ENCODE measurements at regions not wholly inside any gene's neighbourhood (a gene's known extent, or its start where the extent isn't known, plus 50 kb on each side); places are given as distances from the start of the nearest gene placed in this dataset.
"Not testable (repeated sequence)": the region's sequence is repeated elsewhere in the genome, so short reads cannot be mapped to it uniquely, and the experiment has no call there.

GRCh38 chr14:86779416-86779815 lies 1213.6 kb downstream of the GALC start:
- no peak overlapping the region for H3K4me3 Mint-ChIP-seq
- Histone ChIP-seq H3K36me3 (ENCODE audit: control insufficient read depth, insufficient read depth, low read length) (no peaks in the 10 kb centered on the region), H3K4me3 (ENCODE audit: low read length) (no peak overlapping the region), H3K27me3 (ENCODE audit: control insufficient read depth, insufficient read depth, low read length, poor library complexity, severe bottlenecking) (no peaks in the 10 kb centered on the region), H3K27ac (ENCODE audit: low read depth, low read length) (no peak overlapping the region), H3K9me3 (ENCODE audit: control insufficient read depth, low read length) (peaks cover 19% of the 10 kb centered on the region), H3K9ac (ENCODE audit: extremely low read depth, low read length, poor library complexity, severe bottlenecking) (no peak overlapping the region), H3K4me1 (ENCODE audit: control insufficient read depth, insufficient read depth, low read length) (no peaks in the 10 kb centered on the region)
- no peak for TF ChIP-seq CTCF (conservative IDR thresholded peaks at IDR 0.05)
- H3K27me3 Mint-ChIP-seq (ENCODE audit: insufficient read depth): no peaks in the 10 kb centered on the region
- H3K27ac Mint-ChIP-seq: no peak overlapping the region
- H3K4me1 Mint-ChIP-seq: peaks cover 8% of the 10 kb centered on the region
- peaks cover 8% of the 10 kb centered on the region for H3K36me3 Mint-ChIP-seq (ENCODE audit: low read depth)
- H3K9me3 Mint-ChIP-seq: peaks cover 21% of the 10 kb centered on the region
- no peak for DNase-seq
- WGBS, 2 experiments (ENCODE audit: insufficient coverage in 1 of 2, insufficient read length in 1 of 2): 89% methylated on average over 1 of the region's 1 CpG; no CpG with 5 or more reads in 1 of the 2 experiments

GRCh38 chr14:86777963-86778602 lies 1214.9 kb downstream of the GALC start:
- Histone ChIP-seq H3K4me3 (ENCODE audit: low read length) (no peak overlapping the region), H3K27ac (ENCODE audit: low read depth, low read length) (no peak overlapping the region), H3K9me3 (ENCODE audit: control insufficient read depth, low read length) (peaks cover 19% of the 10 kb centered on the region), H3K4me1 (ENCODE audit: control insufficient read depth, insufficient read depth, low read length) (no peaks in the 10 kb centered on the region), H3K9ac (ENCODE audit: extremely low read depth, low read length, poor library complexity, severe bottlenecking) (no peak overlapping the region), H3K36me3 (ENCODE audit: control insufficient read depth, insufficient read depth, low read length) (no peaks in the 10 kb centered on the region), H3K27me3 (ENCODE audit: control insufficient read depth, insufficient read depth, low read length, poor library complexity, severe bottlenecking) (no peaks in the 10 kb centered on the region)
- Mint-ChIP-seq H3K36me3 (ENCODE audit: low read depth) (peaks cover 10% of the 10 kb centered on the region), H3K27ac (no peak overlapping the region), H3K9me3 (peaks cover 27% of the 10 kb centered on the region), H3K4me1 (peaks cover 8% of the 10 kb centered on the region), H3K27me3 (ENCODE audit: insufficient read depth) (peaks cover 3% of the 10 kb centered on the region), H3K4me3 (no peak overlapping the region)
- DNase-seq: no peak
- WGBS, 2 experiments (ENCODE audit: insufficient coverage in 1 of 2, insufficient read length in 1 of 2): 92 to 100% methylated on average over 2 of the region's 2 CpGs
- no peak for TF ChIP-seq CTCF (conservative IDR thresholded peaks at IDR 0.05)

GRCh38 chr14:86775896-86776295 lies 1217.1 kb downstream of the GALC start:
- H3K9ac ChIP-seq (ENCODE audit: extremely low read depth, low read length, poor library complexity, severe bottlenecking); H3K27me3 ChIP-seq (ENCODE audit: control insufficient read depth, insufficient read depth, low read length, poor library complexity, severe bottlenecking); H3K4me3 ChIP-seq (ENCODE audit: low read length); H3K27ac ChIP-seq (ENCODE audit: low read depth, low read length); H3K36me3 ChIP-seq (ENCODE audit: control insufficient read depth, insufficient read depth, low read length); H3K27ac Mint-ChIP-seq; H3K27me3 Mint-ChIP-seq (ENCODE audit: insufficient read depth); H3K4me1 ChIP-seq (ENCODE audit: control insufficient read depth, insufficient read depth, low read length); H3K4me3 Mint-ChIP-seq; DNase-seq; H3K4me1 Mint-ChIP-seq: not testable (repeated sequence)
- H3K36me3 Mint-ChIP-seq (ENCODE audit: low read depth): peaks cover 10% of the 10 kb centered on the region
- peaks cover 19% of the 10 kb centered on the region for H3K9me3 ChIP-seq (ENCODE audit: control insufficient read depth, low read length)
- 90 to 92% methylated on average over 2 to 3 of the region's 3 CpGs for WGBS, 2 experiments (ENCODE audit: insufficient coverage in 1 of 2, insufficient read length in 1 of 2)
- peaks cover 27% of the 10 kb centered on the region for H3K9me3 Mint-ChIP-seq

GRCh38 chr14:86774916-86775315 lies 1218.1 kb downstream of the GALC start:
- Histone ChIP-seq H3K9ac (ENCODE audit: extremely low read depth, low read length, poor library complexity, severe bottlenecking) (no peak overlapping the region), H3K9me3 (ENCODE audit: control insufficient read depth, low read length) (peaks cover 19% of the 10 kb centered on the region), H3K4me3 (ENCODE audit: low read length) (no peak overlapping the region), H3K4me1 (ENCODE audit: control insufficient read depth, insufficient read depth, low read length) (no peaks in the 10 kb centered on the region), H3K27me3 (ENCODE audit: control insufficient read depth, insufficient read depth, low read length, poor library complexity, severe bottlenecking) (no peaks in the 10 kb centered on the region), H3K27ac (ENCODE audit: low read depth, low read length) (no peak overlapping the region), H3K36me3 (ENCODE audit: control insufficient read depth, insufficient read depth, low read length) (no peaks in the 10 kb centered on the region)
- peak; percentile 70 for DNase-seq
- H3K4me1 Mint-ChIP-seq: peaks cover 3% of the 10 kb centered on the region
- H3K27ac Mint-ChIP-seq: no peak overlapping the region
- no peak overlapping the region for H3K4me3 Mint-ChIP-seq
- TF ChIP-seq CTCF (conservative IDR thresholded peaks at IDR 0.05): no peak
- peaks cover 27% of the 10 kb centered on the region for H3K9me3 Mint-ChIP-seq
- H3K36me3 Mint-ChIP-seq (ENCODE audit: low read depth): peaks cover 10% of the 10 kb centered on the region
- 63 to 75% methylated on average over 2 of the region's 2 CpGs for WGBS, 2 experiments (ENCODE audit: insufficient coverage in 1 of 2, insufficient read length in 1 of 2)
- H3K27me3 Mint-ChIP-seq (ENCODE audit: insufficient read depth): peaks cover 3% of the 10 kb centered on the region

Data from endodermal cell (in vitro differentiated cells).